Stomach (tissue), 8 donors: ENCODE measurements at regions not wholly inside any gene's neighbourhood (a gene's known extent, or its start where the extent isn't known, plus 50 kb on each side); places are given as distances from the start of the nearest gene placed in this dataset.

Experiments used
- DNase-seq, 2 donors: peaks; one replicate each; pipeline versions ENCODE4 v3.0.0 to v3.0.0-alpha.2; 2013 to 2019
- H3K27ac ChIP-seq, 5 donors: fragments of 200-600 bp in 4 of 5; sonication (generic) in 4 of 5; one replicate each; pipeline ENCODE4 v1.5.1; 2013 to 2019; ENCODE audit warnings: mild to moderate bottlenecking in 1 of 5, moderate library complexity in 1 of 5
- H3K27me3 ChIP-seq, 3 donors: fragments of 200-600 bp; sonication (generic); one replicate each; pipeline ENCODE4 v1.5.1; 2017 to 2019; ENCODE audit warnings: mixed run types in 1 of 3
- H3K36me3 ChIP-seq, 4 donors: fragments of 200-600 bp; sonication (generic); 1 replicate in 3 of 4; 2 replicates in 1 of 4; pipeline ENCODE4 v1.5.1; 2016 to 2019
- H3K4me1 ChIP-seq, 4 donors: fragments of 200-600 bp; sonication (generic); one replicate each; pipeline ENCODE4 v1.5.1; 2016 to 2019
- H3K4me3 ChIP-seq, 4 donors: fragments of 200-600 bp; sonication (generic) in 3 of 4; one replicate each; pipeline ENCODE4 v1.5.1; 2016 to 2019; ENCODE audit warnings: mild to moderate bottlenecking in 1 of 4
- H3K9me3 ChIP-seq, 4 donors: fragments of 200-600 bp; sonication (generic); one replicate each; pipeline ENCODE4 v1.5.1; 2016 to 2019
- CTCF ChIP-seq, 7 experiments: fragments of 450-650 bp in 4 of 7; fragments of 200-600 bp in 3 of 7; sonication (generic) in 3 of 7; IDR thresholded peaks; one replicate each; pipeline ENCODE4 v1.5.1; 2016 to 2019; ENCODE audit warnings: antibody characterized with exemption in 7 of 7, control low read depth in 2 of 7, mild to moderate bottlenecking in 1 of 7
- EP300 ChIP-seq: sonication (generic); formaldehyde crosslinking; IDR thresholded peaks from one replicate; pipeline ENCODE4 v1.6.1; 2017; ENCODE audit warnings: antibody characterized with exemption
- POLR2A ChIP-seq, 4 donors: fragments of 450-650 bp; IDR thresholded peaks; one replicate each; pipeline ENCODE4 v1.6.1; 2016; ENCODE audit warnings: antibody characterized with exemption in 4 of 4, control low read depth in 2 of 4, mild to moderate bottlenecking in 1 of 4, moderate library complexity in 1 of 4
- POLR2AphosphoS5 ChIP-seq, 3 donors: sonication (generic); formaldehyde crosslinking; IDR thresholded peaks; one replicate each; pipeline ENCODE4 v1.6.1; 2016; ENCODE audit warnings: antibody characterized with exemption in 3 of 3
- WGBS, 5 donors: extraction: QIAGEN DNeasy Blood & Tissue Kit in 3 of 5; methylation state at CpG; one replicate each; pipeline versions ENCODE4 v1.1.5 to v1.1.7; 2013 to 2018; 5-methylcytosine and 5-hydroxymethylcytosine counted together
- intact Hi-C: fragments of 100-400 bp; cut with DNase I; formaldehyde crosslinking; loops from one replicate; pipeline ENCODE4 v1.15.1; 2023; ENCODE audit warnings: low total_unique reads
- donor health status: healthy with polysubstance abuse.
- donor health status: Bipolar disorder and iron deficiency.
- donor health status: healthy.

DNA sequence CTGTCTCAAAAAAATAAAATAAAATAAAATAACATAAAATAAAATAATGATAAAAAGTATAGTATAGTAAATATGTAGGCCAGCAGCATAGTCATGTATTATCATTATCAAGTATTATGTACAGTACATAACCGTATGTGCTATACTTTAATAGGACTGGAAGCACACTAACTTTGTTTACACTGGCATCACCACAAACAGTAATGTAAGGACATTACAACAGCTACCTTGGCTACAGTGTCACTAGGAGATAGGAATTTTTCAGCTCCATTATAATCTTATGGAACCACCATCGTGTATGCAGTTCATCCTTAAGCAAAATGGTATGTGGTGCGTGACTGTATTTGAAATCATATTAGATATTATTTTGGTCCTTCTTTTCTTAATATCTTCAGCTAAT lies 1163.5 kb upstream of the LRRTM3 start:
- no peak for TF ChIP-seq POLR2AphosphoS5 (IDR thresholded peaks at IDR 0.05)
- no peak for TF ChIP-seq EP300
- no peak for TF ChIP-seq CTCF (IDR thresholded peaks at IDR 0.05)
- TF ChIP-seq POLR2A (IDR thresholded peaks at IDR 0.05): no peak
- Histone ChIP-seq H3K4me3 (no peak overlapping the region), H3K27ac (no peak overlapping the region), H3K27me3 (no peaks in the 10 kb centered on the region), H3K9me3 (no peaks in the 10 kb centered on the region), H3K4me1 (no peaks in the 10 kb centered on the region), H3K36me3 (no peaks in the 10 kb centered on the region)
- intact Hi-C loops: no loop called here
- 91 to 95% (median 93%) methylated on average over 3 of the region's 3 CpGs for WGBS, 5 donors
- DNase-seq: no peak

DNA sequence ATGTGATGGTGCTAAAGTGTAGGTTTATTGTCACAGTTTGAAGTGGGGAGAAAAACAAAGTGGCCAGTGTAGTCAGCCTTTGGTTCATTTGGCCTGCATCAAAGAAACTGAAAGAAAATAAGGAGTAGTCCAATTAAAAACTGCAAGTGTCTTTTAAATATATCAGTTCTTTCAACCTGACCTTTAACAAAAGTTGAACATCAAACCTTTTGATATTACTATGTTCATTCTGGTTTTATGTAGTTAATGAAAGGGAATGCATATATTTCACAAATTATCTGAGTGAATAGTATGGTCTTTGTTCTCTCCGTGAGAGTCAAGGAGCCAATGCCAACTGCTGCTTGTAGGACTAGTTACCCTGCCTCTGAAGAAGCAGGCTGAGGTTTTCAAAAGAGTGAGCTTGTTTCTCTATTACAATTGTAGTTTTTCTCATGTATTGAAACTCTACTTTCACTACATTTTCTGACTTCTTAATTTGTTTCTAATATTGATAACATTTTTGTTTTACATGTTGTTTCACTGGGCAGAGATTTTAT lies 1160.8 kb upstream of the LRRTM3 start:
- H3K27me3 ChIP-seq: no peaks in the 10 kb centered on the region
- H3K27ac ChIP-seq: no peak overlapping the region
- peak in 1 of 2 donors; percentile 10 for DNase-seq
- no peaks in the 10 kb centered on the region for H3K36me3 ChIP-seq
- TF ChIP-seq CTCF (IDR thresholded peaks at IDR 0.05) (no peak), EP300 (no peak), POLR2A (IDR thresholded peaks at IDR 0.05) (no peak), POLR2AphosphoS5 (IDR thresholded peaks at IDR 0.05) (no peak)
- intact Hi-C loops: no loop called here
- H3K4me1 ChIP-seq: no peaks in the 10 kb centered on the region
- no peak overlapping the region for H3K4me3 ChIP-seq
- 25 to 67% (median 39%) methylated on average over 1 of the region's 1 CpG for WGBS, 5 donors
- H3K9me3 ChIP-seq: no peaks in the 10 kb centered on the region

GRCh38 chr10:65769828-65770227 lies 1156.0 kb upstream of the LRRTM3 start:
- H3K36me3 ChIP-seq: no peaks in the 10 kb centered on the region
- no peaks in the 10 kb centered on the region for H3K9me3 ChIP-seq
- no peak overlapping the region for H3K27ac ChIP-seq
- intact Hi-C loops: no loop called here
- no peaks in the 10 kb centered on the region for H3K4me1 ChIP-seq
- TF ChIP-seq CTCF (IDR thresholded peaks at IDR 0.05) (no peak), POLR2AphosphoS5 (IDR thresholded peaks at IDR 0.05) (no peak), EP300 (no peak), POLR2A (IDR thresholded peaks at IDR 0.05) (no peak)
- H3K27me3 ChIP-seq: no peaks in the 10 kb centered on the region
- no peak for DNase-seq
- no peak overlapping the region for H3K4me3 ChIP-seq
- 59 to 85% (median 78%) methylated on average over 1 of the region's 1 CpG for WGBS, 5 donors

DNA sequence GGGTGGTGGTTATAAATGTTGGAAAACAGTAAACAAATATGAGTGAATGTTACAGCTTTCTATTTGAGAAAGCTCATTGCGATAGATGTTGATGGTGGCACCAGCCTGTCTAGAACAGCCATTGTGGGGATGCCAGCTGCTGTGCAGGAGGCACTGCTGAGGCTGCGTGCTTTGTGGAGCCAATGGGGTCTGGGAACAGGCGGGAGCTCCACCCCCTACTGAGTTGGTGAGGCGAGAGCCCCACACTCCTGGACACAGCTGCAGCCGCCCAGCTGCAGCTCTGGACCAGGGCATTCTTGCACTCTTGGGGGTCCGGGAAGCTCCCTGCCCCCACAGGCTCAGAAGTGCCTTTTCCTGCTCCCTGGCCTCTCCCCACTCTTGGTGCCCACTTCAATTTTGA lies 1147.1 kb upstream of the LRRTM3 start:
- TF ChIP-seq POLR2A (IDR thresholded peaks at IDR 0.05) (no peak), CTCF (IDR thresholded peaks at IDR 0.05) (no peak), EP300 (no peak), POLR2AphosphoS5 (IDR thresholded peaks at IDR 0.05) (no peak)
- no peak for DNase-seq
- intact Hi-C loops: no loop called here
- H3K4me1 ChIP-seq: no peaks in the 10 kb centered on the region
- WGBS, 5 donors: 92 to 98% (median 96%) methylated on average over 6 of the region's 6 CpGs
- H3K27me3 ChIP-seq: no peaks in the 10 kb centered on the region
- no peaks in the 10 kb centered on the region for H3K9me3 ChIP-seq
- H3K27ac ChIP-seq: no peak overlapping the region
- H3K36me3 ChIP-seq: no peaks in the 10 kb centered on the region
- no peak overlapping the region for H3K4me3 ChIP-seq
